IMR-90 (cell line): ENCODE measurements at regions not wholly inside any gene's neighbourhood (a gene's known extent, or its start where the extent isn't known, plus 50 kb on each side); places are given as distances from the start of the nearest gene placed in this dataset.

ENCODE experiments used
- CEBPB ChIP-seq: IDR thresholded peaks from 2 replicates; pipeline ENCODE4 v1.6.1; 2012; ENCODE audit warnings: low read depth, low read length, improper control_type of control experiment
- MXI1 ChIP-seq: IDR thresholded peaks from 2 replicates; pipeline ENCODE4 v1.6.1; 2012; ENCODE audit warnings: low read depth, mild to moderate bottlenecking, low read length, moderate library complexity, borderline replicate concordance

DNA sequence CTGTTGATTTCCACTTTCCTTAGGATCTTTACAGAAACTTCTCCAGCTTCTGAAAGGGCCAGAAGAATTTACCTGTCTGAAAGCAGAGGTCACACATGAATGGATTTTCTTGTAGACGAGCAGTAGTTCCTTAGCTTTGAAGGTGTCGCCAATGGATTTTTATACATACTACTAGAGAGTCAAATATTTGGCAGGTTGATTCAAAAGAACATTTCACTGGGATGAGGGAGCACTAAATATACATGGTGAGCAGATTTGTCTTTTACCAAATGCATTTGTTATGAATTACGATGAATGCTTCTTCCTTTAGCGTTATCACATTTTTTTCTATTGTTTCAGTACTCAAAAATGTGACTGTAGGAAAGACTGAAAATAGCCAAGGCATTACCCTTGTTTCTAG is 162.3 kb downstream of the PAX1 start:
- TF ChIP-seq CEBPB (no peak), MXI1 (no peak)
